ENCODE measurements at regions not wholly inside any gene's neighbourhood (a gene's known extent, or its start where the extent isn't known, plus 50 kb on each side); places are given as distances from the start of the nearest gene placed in this dataset.

- TF ChIP-seq CTCF (IDR thresholded peaks at IDR 0.05; ENCODE audit: insufficient read depth, low read depth, low read length) (no peak), EZH2 (IDR thresholded peaks at IDR 0.05; ENCODE audit: insufficient read depth, low read length) (no peak)
Observed at GRCh38 chr2:35830833-35831232, 524.7 kb upstream of the CRIM1 start.
